ENCODE measurements at regions not wholly inside any gene's neighbourhood (a gene's known extent, or its start where the extent isn't known, plus 50 kb on each side); places are given as distances from the start of the nearest gene placed in this dataset.

Small RNA genes lying in the stretch of these regions (small RNA-seq; reads per million reads assigned to genes)
- gene RF00019: 0 reads per million in 2 experiments
